Pancreas (tissue), 10 donors: ENCODE measurements at regions not wholly inside any gene's neighbourhood (a gene's known extent, or its start where the extent isn't known, plus 50 kb on each side); places are given as distances from the start of the nearest gene placed in this dataset.

ENCODE experiments used
- ATAC-seq, 4 donors: fragments of 200-7000 bp; cut with Tn5 transposase; one replicate each; pipeline versions ENCODE4 v1.8.0 to v1.9.1; 2020; ENCODE audit warnings: mild to moderate bottlenecking in 4 of 4, moderate library complexity in 4 of 4
- DNase-seq, 6 donors: peaks; one replicate each; pipeline ENCODE4 v3.0.0-alpha.2; 2020
- FAIRE-seq: peaks from 2 replicates; lab custom pipeline; 2012; peaks lifted over from hg19 to GRCh38; lab: Jason Lieb, UNC
- H3K27ac ChIP-seq, 4 donors: fragments of 200-600 bp; sonication (generic); 1 replicate in 3 of 4; 2 replicates in 1 of 4; pipeline versions ENCODE4 v1.5.0 to v1.8.0; 2020
- H3K27me3 ChIP-seq, 4 donors: fragments of 200-600 bp; one replicate each; pipeline ENCODE4 v1.8.0; 2021
- H3K36me3 ChIP-seq, 3 donors: fragments of 200-600 bp; sonication (generic) in 1 of 3; one replicate each; pipeline versions ENCODE4 v1.5.0 to v1.8.0; 2020 to 2021
- H3K4me1 ChIP-seq, 3 donors: fragments of 200-600 bp; one replicate each; pipeline ENCODE4 v1.8.0; 2021
- H3K4me3 ChIP-seq, 4 donors: fragments of 200-600 bp; sonication (generic) in 2 of 4; one replicate each; pipeline versions ENCODE4 v1.5.0 to v1.8.0; 2020 to 2021
- H3K9me3 ChIP-seq, 4 donors: fragments of 200-600 bp; one replicate each; pipeline ENCODE4 v1.8.0; 2021
- CTCF ChIP-seq, 4 donors: fragments of 200-600 bp; sonication (generic) in 3 of 4; IDR thresholded peaks; one replicate each; pipeline versions ENCODE4 v1.5.0 to v1.8.0; 2021; ENCODE audit warnings: antibody characterized with exemption in 4 of 4
- WGBS, 2 donors: extraction: QIAGEN DNeasy Blood & Tissue Kit; methylation state at CpG; one replicate each; pipeline ENCODE4 v1.1.7; 2013; 5-methylcytosine and 5-hydroxymethylcytosine counted together
- intact Hi-C, 3 donors: fragments of 100-400 bp; cut with DNase I; formaldehyde crosslinking; loops; one replicate each; pipeline versions ENCODE4 v1.11.1 to v1.14.2; 2022
- donor health status: healthy with polysubstance abuse.
- donor health status: DM: no; HTN: no; CAD: no; lungs with moderate emphysema.
- donor health status: DM: no; HTN: no; CAD: no.
- donor health status: control.
- donor health status: control.
- donor health status: Bipolar disorder and iron deficiency.
- donor health status: DM: yes; HTN: yes; CAD: no.
- donor health status: DM: no; HTN: no; CAD: no.
- donor health status: DM: no; HTN: no; CAD: no.
- donor health status: DM: yes; HTN: yes; CAD: no.

DNA sequence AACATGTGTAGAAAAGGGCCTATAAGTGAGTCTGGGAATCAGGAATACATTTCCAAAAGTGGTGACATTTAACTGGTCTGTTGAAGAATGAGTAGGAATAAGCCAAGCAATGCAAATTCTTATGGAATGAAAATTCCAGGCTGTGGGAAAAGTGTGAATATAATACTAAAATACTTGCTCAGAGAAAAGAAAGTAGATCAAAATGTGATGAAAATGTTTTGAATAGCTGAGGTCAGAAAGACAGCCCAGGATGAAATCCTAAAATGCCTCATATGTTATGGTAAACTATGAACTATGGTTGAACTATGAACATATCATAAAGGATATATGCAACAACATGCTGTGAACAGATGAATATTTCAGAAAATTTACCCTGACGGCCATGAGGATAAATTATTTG lies 688.3 kb upstream of the FAT3 start:
- Histone ChIP-seq H3K4me1 (no peaks in the 10 kb centered on the region), H3K4me3 (no peak overlapping the region), H3K27me3 (no peaks in the 10 kb centered on the region), H3K36me3 (no peaks in the 10 kb centered on the region), H3K27ac (no peak overlapping the region), H3K9me3 (no peaks in the 10 kb centered on the region)
- WGBS, 2 donors, result 41 to 42% methylated on average over 1 of the region's 1 CpG
- TF ChIP-seq CTCF (IDR thresholded peaks at IDR 0.05), result no peak
- ATAC-seq (no peak), DNase-seq (no peak), FAIRE-seq (no peak)
- intact Hi-C loops, result no loop called here

DNA sequence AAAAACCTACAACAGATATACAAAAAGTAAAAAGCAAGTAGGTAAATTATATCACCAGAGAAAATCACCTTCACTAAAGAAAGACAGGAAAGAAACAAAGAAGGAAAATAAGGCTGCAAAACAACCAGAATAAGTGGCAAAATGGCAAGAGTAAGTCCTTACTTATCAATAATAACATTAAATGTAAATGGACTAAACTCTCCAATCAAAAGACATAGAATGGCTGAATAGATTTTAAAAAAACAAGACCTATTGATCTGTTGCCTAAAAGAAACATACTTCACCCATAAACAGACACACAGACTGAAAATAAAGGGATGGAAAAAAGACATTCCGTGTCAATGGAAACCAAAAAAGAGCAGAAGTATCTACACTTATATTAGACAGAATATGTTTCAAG lies 695.7 kb upstream of the FAT3 start:
- WGBS, 2 donors, result 51 to 78% methylated on average over 1 of the region's 1 CpG
- FAIRE-seq, result no peak

DNA sequence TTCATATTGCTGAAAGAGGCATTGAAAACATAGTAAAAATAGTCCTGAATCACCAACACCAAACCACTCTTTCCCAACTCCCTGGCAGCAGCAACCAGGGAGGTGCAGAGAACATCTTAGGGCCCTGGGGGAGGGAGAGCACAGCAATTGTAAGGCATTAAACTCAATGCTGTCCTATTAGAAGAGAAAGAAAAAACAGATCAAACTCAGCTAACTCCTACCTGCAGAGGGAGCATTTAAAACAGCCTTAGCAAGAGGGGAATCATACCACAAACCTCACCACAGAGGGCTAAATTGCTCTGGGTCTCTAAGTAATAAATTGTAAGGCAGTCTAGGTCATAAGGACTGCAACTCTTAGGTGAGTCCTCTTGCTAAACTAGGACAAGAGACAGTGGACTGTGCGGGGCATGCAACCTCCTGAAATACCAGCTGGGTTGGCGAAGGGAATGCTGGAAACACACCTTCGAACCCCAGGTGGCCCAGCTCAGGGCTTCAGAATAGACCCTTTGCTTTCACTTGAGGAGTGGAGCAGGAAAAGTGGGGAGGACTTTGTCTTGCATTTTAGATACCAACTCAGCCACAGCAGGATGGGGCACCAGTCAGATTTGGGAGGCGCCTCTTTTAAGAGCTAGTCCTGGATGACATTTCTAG lies 697.1 kb upstream of the FAT3 start:
- Histone ChIP-seq H3K27ac (no peak overlapping the region), H3K36me3 (no peaks in the 10 kb centered on the region), H3K4me3 (no peak overlapping the region), H3K9me3 (no peaks in the 10 kb centered on the region), H3K4me1 (no peaks in the 10 kb centered on the region), H3K27me3 (no peaks in the 10 kb centered on the region)
- no peak for ATAC-seq
- intact Hi-C loops, result no loop called here
- TF ChIP-seq CTCF (IDR thresholded peaks at IDR 0.05), result no peak
- no peak for DNase-seq
- 63 to 69% methylated on average over 4 of the region's 4 CpGs for WGBS, 2 donors
- FAIRE-seq, result no peak

More for the DNA sequence above, 695.7 kb upstream of the FAT3 start:
- no peaks in the 10 kb centered on the region for H3K9me3 ChIP-seq
- no peaks in the 10 kb centered on the region for H3K27me3 ChIP-seq
- intact Hi-C loops, result no loop called here
- ATAC-seq (no peak), DNase-seq (no peak)
- no peak overlapping the region for H3K4me3 ChIP-seq
- H3K4me1 ChIP-seq, result no peaks in the 10 kb centered on the region
- H3K36me3 ChIP-seq, result no peaks in the 10 kb centered on the region
- no peak overlapping the region for H3K27ac ChIP-seq
- no peak for TF ChIP-seq CTCF (IDR thresholded peaks at IDR 0.05)

GRCh38 chr11:91513734-91514133 lies 710.9 kb upstream of the FAT3 start:
- H3K27ac ChIP-seq, result no peak overlapping the region
- TF ChIP-seq CTCF (IDR thresholded peaks at IDR 0.05), result peak in 1 of 4 donors; percentile 5
- ATAC-seq, result no peak
- WGBS, 2 donors, result 20 to 26% methylated on average over 4 of the region's 4 CpGs
- no peaks in the 10 kb centered on the region for H3K27me3 ChIP-seq
- H3K36me3 ChIP-seq, result no peaks in the 10 kb centered on the region
- H3K4me1 ChIP-seq, result no peaks in the 10 kb centered on the region
- DNase-seq, result no peak
- H3K9me3 ChIP-seq, result no peaks in the 10 kb centered on the region
- intact Hi-C loops, result no loop called here
- FAIRE-seq, result no peak
- H3K4me3 ChIP-seq, result no peak overlapping the region

- ATAC-seq (no peak), DNase-seq (no peak), FAIRE-seq (no peak)
- WGBS, 2 donors, result 49 to 58% methylated on average over 1 of the region's 1 CpG
- intact Hi-C loops, result no loop called here
- no peak for TF ChIP-seq CTCF (IDR thresholded peaks at IDR 0.05)
- Histone ChIP-seq H3K36me3 (no peaks in the 10 kb centered on the region), H3K4me3 (no peak overlapping the region), H3K27ac (no peak overlapping the region), H3K4me1 (no peaks in the 10 kb centered on the region), H3K9me3 (no peaks in the 10 kb centered on the region), H3K27me3 (no peaks in the 10 kb centered on the region)
Observed at GRCh38 chr11:91497847-91498246, 726.8 kb upstream of the FAT3 start.
